ENCODE measurements at regions not wholly inside any gene's neighbourhood (a gene's known extent, or its start where the extent isn't known, plus 50 kb on each side); places are given as distances from the start of the nearest gene placed in this dataset.

DNA sequence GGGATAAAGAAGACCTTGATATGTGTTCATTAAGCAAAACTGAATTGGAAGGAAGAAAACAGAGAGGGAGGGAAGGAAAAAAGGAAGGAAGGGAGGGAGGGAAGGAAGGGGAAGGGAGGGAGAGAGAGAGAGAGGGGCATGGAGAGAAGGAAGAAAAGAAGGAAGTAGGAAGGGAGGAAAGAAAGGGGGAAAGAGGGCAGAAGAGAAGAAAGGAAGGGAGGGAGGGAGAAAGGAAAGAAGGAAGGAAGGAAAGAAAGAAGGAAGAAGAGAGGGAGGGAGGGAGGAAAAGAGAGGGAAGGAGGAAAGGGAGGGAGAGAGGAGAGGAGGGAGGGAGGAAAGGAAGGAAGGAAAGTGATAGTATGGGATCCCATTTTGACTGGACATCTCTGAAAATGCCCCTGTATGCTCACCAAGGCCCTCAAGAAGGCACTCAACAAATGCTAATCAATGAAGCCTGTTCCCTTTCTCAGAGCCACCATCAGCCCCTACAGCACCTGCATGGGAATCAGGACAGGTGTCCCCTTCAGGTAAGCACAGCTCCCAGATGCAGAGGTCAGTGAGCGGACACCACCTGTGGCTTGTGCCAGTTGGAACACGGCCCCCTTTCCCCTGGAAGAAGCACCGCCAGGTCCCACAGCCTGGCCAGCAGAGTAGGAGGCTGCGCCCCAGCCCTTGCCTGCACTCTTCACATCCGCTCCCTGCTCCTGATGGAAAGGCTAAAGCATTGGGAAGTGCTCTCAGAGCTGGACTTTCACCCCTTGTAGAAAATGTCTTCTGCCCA, 161.4 kb upstream of the DIO3 start:
- TF ChIP-seq POLR2AphosphoS5 (IDR thresholded peaks at IDR 0.05; ENCODE audit: low read depth, low read length) (no peak), TAF1 (IDR thresholded peaks at IDR 0.05; ENCODE audit: borderline replicate concordance, insufficient read depth, low read length) (no peak)

All from PFSK-1 (cell line).